ENCODE measurements at regions not wholly inside any gene's neighbourhood (a gene's known extent, or its start where the extent isn't known, plus 50 kb on each side); places are given as distances from the start of the nearest gene placed in this dataset.

- DNase-seq (ENCODE audit: extremely low read depth, low read depth), result no peak
These were observed 450.3 kb upstream of the PSMD7 start for GRCh38 chr16:73846356-73846755.

GRCh38 chr16:73846007-73846330, 450.6 kb upstream of the PSMD7 start:
- no peak for TF ChIP-seq CTCF (IDR thresholded peaks at IDR 0.05; ENCODE audit: low read depth, low read length, missing control alignments)
- no peak overlapping the region for H3K4me3 ChIP-seq (replicated peaks; ENCODE audit: low read depth, low read length)
- no peak for DNase-seq (ENCODE audit: extremely low read depth, low read depth)

More at GRCh38 chr16:73846356-73846755, 450.3 kb upstream of the PSMD7 start:
- no peak overlapping the region for H3K4me3 ChIP-seq (replicated peaks; ENCODE audit: low read depth, low read length)
- TF ChIP-seq CTCF (IDR thresholded peaks at IDR 0.05; ENCODE audit: low read depth, low read length, missing control alignments), result no peak

GRCh38 chr16:73845238-73846006, 451.2 kb upstream of the PSMD7 start:
- no peak for TF ChIP-seq CTCF (IDR thresholded peaks at IDR 0.05; ENCODE audit: low read depth, low read length, missing control alignments)
- no peak for DNase-seq (ENCODE audit: extremely low read depth, low read depth)

GRCh38 chr16:73840728-73841127, 455.9 kb upstream of the PSMD7 start:
- no peak for TF ChIP-seq CTCF (IDR thresholded peaks at IDR 0.05; ENCODE audit: low read depth, low read length, missing control alignments)
- no peak for DNase-seq (ENCODE audit: extremely low read depth, low read depth)
- H3K4me3 ChIP-seq (replicated peaks; ENCODE audit: low read depth, low read length), result no peak overlapping the region

More at GRCh38 chr16:73845238-73846006, 451.2 kb upstream of the PSMD7 start:
- H3K4me3 ChIP-seq (replicated peaks; ENCODE audit: low read depth, low read length), result no peak overlapping the region

- TF ChIP-seq CTCF (IDR thresholded peaks at IDR 0.05; ENCODE audit: low read depth, low read length, missing control alignments), result no peak
- no peak for DNase-seq (ENCODE audit: extremely low read depth, low read depth)
- H3K4me3 ChIP-seq (replicated peaks; ENCODE audit: low read depth, low read length), result no peak overlapping the region
These were observed 465.4 kb upstream of the PSMD7 start for GRCh38 chr16:73831220-73831619.

- no peak for TF ChIP-seq CTCF (IDR thresholded peaks at IDR 0.05; ENCODE audit: low read depth, low read length, missing control alignments)
- H3K4me3 ChIP-seq (replicated peaks; ENCODE audit: low read depth, low read length), result no peak overlapping the region
- no peak for DNase-seq (ENCODE audit: extremely low read depth, low read depth)
These were observed 473.3 kb upstream of the PSMD7 start for GRCh38 chr16:73823205-73823849.

Data from HFF-Myc (cell line).